Upper lobe of left lung (tissue), 4 donors: ENCODE measurements at regions not wholly inside any gene's neighbourhood (a gene's known extent, or its start where the extent isn't known, plus 50 kb on each side); places are given as distances from the start of the nearest gene placed in this dataset.

Experiments
- CTCF ChIP-seq, 6 experiments: fragments of 450-650 bp in 4 of 6; fragments of 200-600 bp in 2 of 6; sonication (generic) in 2 of 6; IDR thresholded peaks; one replicate each; pipeline ENCODE4 v1.5.1; 2016 to 2019; ENCODE audit warnings: antibody characterized with exemption in 6 of 6
- EP300 ChIP-seq, 4 donors: sonication (generic); formaldehyde crosslinking; IDR thresholded peaks; one replicate each; pipeline ENCODE4 v1.5.1; 2017; ENCODE audit warnings: antibody characterized with exemption in 4 of 4, control low read depth in 2 of 4
- POLR2A ChIP-seq, 4 donors: fragments of 450-650 bp; IDR thresholded peaks; one replicate each; pipeline ENCODE4 v1.5.1; 2016 to 2017; ENCODE audit warnings: antibody characterized with exemption in 4 of 4, mild to moderate bottlenecking in 2 of 4
- POLR2AphosphoS5 ChIP-seq, 2 donors: sonication (generic); formaldehyde crosslinking; IDR thresholded peaks; one replicate each; pipeline ENCODE4 v1.5.1; 2017; ENCODE audit warnings: antibody characterized with exemption in 2 of 2

GRCh38 chr4:38284294-38285030, 324.3 kb downstream of the PTTG2 start:
- TF ChIP-seq POLR2A (IDR thresholded peaks at IDR 0.05) (no peak), CTCF (IDR thresholded peaks at IDR 0.05) (no peak), EP300 (IDR thresholded peaks at IDR 0.05) (no peak), POLR2AphosphoS5 (IDR thresholded peaks at IDR 0.05) (no peak)
